ENCODE measurements at regions not wholly inside any gene's neighbourhood (a gene's known extent, or its start where the extent isn't known, plus 50 kb on each side); places are given as distances from the start of the nearest gene placed in this dataset.

DNA sequence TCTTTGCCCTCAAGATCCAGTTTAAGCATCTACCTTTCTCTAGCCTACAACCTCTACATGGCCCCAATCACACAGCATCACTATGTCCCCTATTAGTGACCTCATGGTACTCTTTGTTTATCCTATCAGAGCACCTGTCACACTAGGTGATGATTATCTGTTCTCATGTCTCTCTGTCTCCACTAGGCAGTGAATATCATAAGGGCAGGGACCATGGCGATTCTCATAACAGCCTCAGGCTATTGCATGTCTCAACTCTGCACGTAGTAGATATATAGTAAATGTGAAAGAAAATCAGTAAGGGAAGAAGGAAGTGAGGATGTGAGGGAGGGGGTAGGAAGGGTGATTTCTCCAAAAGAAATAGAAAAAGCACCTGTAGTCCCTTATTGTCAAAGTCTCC is 311.0 kb downstream of the NSG2 start:
- TF ChIP-seq EZH2phosphoT487 (IDR thresholded peaks at IDR 0.05; ENCODE audit: insufficient read depth, low read depth) (no peak), EZH2 (IDR thresholded peaks at IDR 0.05; ENCODE audit: insufficient read depth, poor library complexity, severe bottlenecking) (no peak)
